GM10266 (cell line): ENCODE measurements at regions not wholly inside any gene's neighbourhood (a gene's known extent, or its start where the extent isn't known, plus 50 kb on each side); places are given as distances from the start of the nearest gene placed in this dataset.

Experiments
- DNase-seq: peaks from one replicate; pipeline ENCODE4 v3.0.0; 2012; ENCODE audit errors: extremely low spot score
- CTCF ChIP-seq: IDR thresholded peaks from 2 replicates; pipeline ENCODE4 v1.5.1; 2012; ENCODE audit warnings: mild to moderate bottlenecking, low read depth; ENCODE audit not compliant: control insufficient read depth, insufficient read depth; ENCODE audit errors: missing control alignments

GRCh38 chr22:49325531-49326395, 501.9 kb downstream of the BRD1 start:
- no peak for TF ChIP-seq CTCF
- DNase-seq: no peak

- DNase-seq: no peak
- TF ChIP-seq CTCF: no peak
These were observed 502.9 kb downstream of the BRD1 start for GRCh38 chr22:49324527-49325491.

GRCh38 chr22:49323751-49324415, 503.8 kb downstream of the BRD1 start:
- no peak for DNase-seq
- TF ChIP-seq CTCF: no peak

GRCh38 chr22:49322861-49323622, 504.6 kb downstream of the BRD1 start:
- no peak for TF ChIP-seq CTCF
- no peak for DNase-seq

- no peak for DNase-seq
- no peak for TF ChIP-seq CTCF
These were observed 505.4 kb downstream of the BRD1 start for GRCh38 chr22:49322231-49322630.

GRCh38 chr22:49321477-49322055, 506.1 kb downstream of the BRD1 start:
- no peak for DNase-seq
- TF ChIP-seq CTCF: no peak
